NB4 (cell line): ENCODE measurements at regions not wholly inside any gene's neighbourhood (a gene's known extent, or its start where the extent isn't known, plus 50 kb on each side); places are given as distances from the start of the nearest gene placed in this dataset.
"Not testable (repeated sequence)": the region's sequence is repeated elsewhere in the genome, so short reads cannot be mapped to it uniquely, and the experiment has no call there.

Source experiments
- DNase-seq: peaks from one replicate; pipeline ENCODE4 v3.0.0; 2010; ENCODE audit warnings: low read depth
- H3K4me3 ChIP-seq: one replicate; pipeline ENCODE4 v1.5.1; 2011; ENCODE audit warnings: mild to moderate bottlenecking, low read depth, low read length, moderate library complexity
- CTCF ChIP-seq: IDR thresholded peaks from one replicate; pipeline ENCODE4 v1.5.1; 2012; ENCODE audit warnings: low read depth, low read length
- MYC ChIP-seq: IDR thresholded peaks from 2 replicates; pipeline ENCODE4 v1.6.1; 2011; ENCODE audit warnings: low read depth, low read length
- POLR2A ChIP-seq: IDR thresholded peaks from 2 replicates; pipeline ENCODE4 v1.6.1; 2011; ENCODE audit warnings: mild to moderate bottlenecking; ENCODE audit not compliant: insufficient read length; ENCODE audit errors: extremely low read depth
- TF ChIP-seq, protein P1 (sequence below): IDR thresholded peaks from 2 replicates; pipeline ENCODE4 v1.6.1; 2011; ENCODE audit warnings: low read depth, low read length

GRCh38 chr16:66251476-66252160 lies 114.9 kb upstream of the CDH5 start:
- DNase-seq: no peak
- no peak overlapping the region for H3K4me3 ChIP-seq
- TF ChIP-seq CTCF: no peak
- no peak for TF ChIP-seq POLR2A

DNA sequence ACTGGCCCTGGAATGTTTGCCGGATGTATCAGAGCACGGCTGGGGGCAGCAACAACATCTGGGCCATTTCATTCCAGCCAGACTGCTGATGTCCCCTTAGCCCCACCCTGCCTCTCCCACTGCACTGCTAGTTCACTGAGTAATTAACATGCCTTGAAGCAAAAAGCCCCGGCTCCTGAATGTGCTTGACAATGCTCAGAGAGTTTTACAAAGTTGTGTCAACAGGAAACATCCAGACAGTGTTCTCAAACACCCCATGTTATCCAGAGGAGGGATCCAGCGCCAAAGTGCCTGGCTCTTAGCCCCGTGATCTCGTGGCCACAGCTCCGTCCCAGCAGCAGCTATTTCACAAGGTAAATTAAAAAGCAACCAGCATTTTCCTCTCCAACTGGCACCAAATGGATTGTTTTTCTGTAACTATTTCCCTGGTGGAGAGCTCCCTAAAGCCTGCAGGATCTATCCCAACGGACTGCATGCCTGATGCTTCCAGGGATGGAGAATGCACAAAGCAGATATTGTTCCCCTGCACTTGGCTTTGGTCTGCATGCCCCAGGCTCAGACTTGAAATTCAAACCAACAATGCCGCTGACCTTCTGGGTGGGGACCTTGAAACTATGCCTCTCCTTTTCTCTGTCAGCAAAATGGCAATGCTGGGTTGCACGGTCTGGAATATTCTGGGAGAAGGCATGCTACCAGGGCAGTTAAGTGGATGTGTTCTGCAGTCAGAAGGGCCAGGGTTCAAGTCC lies 115.6 kb upstream of the CDH5 start:
- no peak overlapping the region for H3K4me3 ChIP-seq
- DNase-seq: no peak
- no peak for TF ChIP-seq POLR2A

DNA sequence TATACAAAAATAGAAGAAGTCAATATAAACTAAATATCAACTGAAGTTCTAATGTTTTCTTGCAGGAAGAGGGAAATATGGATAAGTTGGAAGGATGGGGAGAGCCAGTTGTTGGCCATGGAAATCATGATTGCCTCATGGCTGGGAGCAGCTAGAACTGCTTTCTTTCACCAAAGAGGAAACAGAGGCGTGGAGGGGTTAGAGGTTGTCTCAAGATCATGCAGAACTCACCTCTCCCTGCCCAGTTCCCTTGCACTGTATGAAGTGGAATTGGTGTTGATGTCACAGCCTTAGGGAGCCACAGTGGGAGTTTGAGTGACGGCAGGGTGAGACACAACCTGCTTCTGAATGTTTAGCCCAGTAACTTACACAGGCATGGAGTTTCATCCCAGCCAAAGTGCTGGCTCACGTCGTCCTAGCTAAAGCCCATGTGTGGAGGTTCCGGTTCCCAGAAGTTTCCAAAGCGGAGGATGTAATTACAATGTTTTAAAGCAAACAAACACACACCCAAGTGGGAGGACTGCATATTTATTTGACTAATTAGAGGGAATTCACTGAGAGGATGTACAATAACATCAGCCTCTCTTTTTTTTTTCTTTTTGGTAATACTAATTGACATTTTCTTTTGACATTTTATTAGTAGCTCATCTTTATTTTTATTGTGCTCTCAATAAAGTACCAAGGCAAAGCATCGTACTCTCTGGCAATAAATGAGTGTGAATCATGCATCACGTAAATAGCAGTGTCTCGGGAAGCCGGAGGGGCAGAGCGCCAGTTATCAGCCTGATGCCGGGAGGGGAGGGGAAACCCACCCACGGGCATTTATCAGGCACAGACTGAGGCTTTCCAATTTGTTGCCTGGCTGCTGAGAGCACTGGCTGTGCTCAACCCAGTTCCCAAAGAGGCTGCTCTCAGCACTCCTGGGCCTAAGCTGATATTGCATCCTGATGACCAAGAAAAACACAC lies 118.7 kb upstream of the CDH5 start:
- no peak overlapping the region for H3K4me3 ChIP-seq
- DNase-seq: no peak
- TF ChIP-seq POLR2A: no peak

DNA sequence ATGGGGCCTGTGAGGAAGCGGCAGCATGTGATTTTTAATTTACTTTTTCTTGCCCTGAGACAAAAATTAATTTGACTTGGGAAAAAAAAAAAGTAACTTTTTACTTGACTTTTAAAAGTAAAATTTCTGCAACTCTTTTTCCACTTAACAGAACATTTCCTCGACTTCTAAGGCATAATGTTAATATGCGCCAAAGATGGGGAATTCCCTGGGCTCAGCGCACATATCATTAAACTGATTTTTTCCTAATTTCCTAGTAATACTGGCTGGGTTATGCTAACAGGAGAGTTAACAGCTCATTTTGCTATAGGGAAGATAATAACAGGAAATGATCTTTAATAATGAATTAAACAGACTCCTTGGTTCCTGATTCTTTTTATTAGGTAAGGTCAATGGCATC lies 120.6 kb upstream of the CDH5 start:
- TF ChIP-seq, protein P1, sequence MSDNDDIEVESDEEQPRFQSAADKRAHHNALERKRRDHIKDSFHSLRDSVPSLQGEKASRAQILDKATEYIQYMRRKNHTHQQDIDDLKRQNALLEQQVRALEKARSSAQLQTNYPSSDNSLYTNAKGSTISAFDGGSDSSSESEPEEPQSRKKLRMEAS: no peak
- TF ChIP-seq CTCF (no peak), MYC (no peak), POLR2A (no peak)
- no peak for DNase-seq

DNA sequence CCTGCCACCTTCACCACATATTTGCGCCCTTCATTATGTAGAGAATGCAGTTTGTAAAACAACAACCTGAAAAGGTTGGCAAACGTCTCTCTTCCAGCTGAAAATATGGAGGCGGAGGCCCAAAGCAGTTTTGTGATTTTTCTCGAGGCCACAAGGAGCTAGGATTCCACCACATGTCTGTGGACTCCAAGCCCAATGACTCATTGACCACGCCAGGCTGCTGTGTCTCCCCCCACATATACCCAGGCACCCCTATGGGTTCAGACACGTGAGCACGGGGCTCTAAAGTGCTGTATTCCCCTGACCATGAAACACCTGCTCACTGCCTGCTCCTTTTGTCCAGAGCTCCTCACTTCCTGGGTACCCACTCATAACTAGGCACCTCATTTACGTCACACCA lies 121.4 kb upstream of the CDH5 start:
- no peak overlapping the region for H3K4me3 ChIP-seq
- no peak for DNase-seq
- TF ChIP-seq, protein P1: no peak
- TF ChIP-seq POLR2A (no peak), CTCF (no peak), MYC (no peak)

More for the DNA sequence above, 120.6 kb upstream of the CDH5 start:
- H3K4me3 ChIP-seq: no peak overlapping the region

- no peak overlapping the region for H3K4me3 ChIP-seq
- TF ChIP-seq, protein P1: no peak
- no peak for TF ChIP-seq MYC
- no peak for DNase-seq
Observed at GRCh38 chr16:66242672-66243071, 123.8 kb upstream of the CDH5 start.

DNA sequence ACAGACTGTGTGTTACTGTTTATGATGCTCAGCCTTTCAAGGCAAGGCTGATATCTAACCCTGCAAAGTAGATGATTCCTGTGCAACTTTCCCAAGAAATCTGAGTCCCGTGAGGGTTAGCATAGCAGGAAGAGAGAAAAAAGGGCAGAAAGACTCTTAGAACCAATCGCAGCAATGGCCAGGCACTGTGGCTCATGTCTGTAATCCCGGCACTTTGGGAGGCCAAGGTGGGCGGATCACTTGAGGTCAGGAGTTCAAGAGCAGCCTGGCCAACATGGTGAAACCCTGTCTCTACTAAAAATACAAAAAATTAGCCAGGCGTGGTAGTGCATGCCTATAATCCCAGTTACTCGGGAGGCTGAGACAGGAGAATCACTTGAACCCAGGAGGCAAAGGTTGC lies 124.3 kb upstream of the CDH5 start:
- DNase-seq, H3K4me3 ChIP-seq: not testable (repeated sequence)
